SU-DHL-6 (cell line): ENCODE measurements at regions not wholly inside any gene's neighbourhood (a gene's known extent, or its start where the extent isn't known, plus 50 kb on each side); places are given as distances from the start of the nearest gene placed in this dataset.

Source experiments
- CTCF ChIP-seq: fragments of 200-600 bp; sonication (generic); IDR thresholded peaks from one replicate; pipeline ENCODE4 v1.5.1; 2017; ENCODE audit warnings: antibody characterized with exemption, mild to moderate bottlenecking, low read length, moderate library complexity; ENCODE audit not compliant: insufficient read depth, poor library complexity, severe bottlenecking
- EZH2phosphoT487 ChIP-seq: fragments of 200-600 bp; sonication (generic), shearing (Covaris generic); conservative IDR thresholded peaks from 2 replicates; pipeline ENCODE4 v1.6.1; 2018; ENCODE audit warnings: mild to moderate bottlenecking, antibody characterized with exemption, low read length, moderate library complexity, mixed read lengths

GRCh38 chr13:106213028-106213757 lies 322.3 kb downstream of the EFNB2 start:
- no peak for TF ChIP-seq CTCF
- TF ChIP-seq EZH2phosphoT487 = no peak
